GM12878 (cell line): ENCODE measurements at regions not wholly inside any gene's neighbourhood (a gene's known extent, or its start where the extent isn't known, plus 50 kb on each side); places are given as distances from the start of the nearest gene placed in this dataset.

ENCODE experiments used
- ATAC-seq: fragments of 200-7000 bp; cut with Tn5 transposase; 3 replicates; pipeline ENCODE4 v1.9.1; 2020; ENCODE audit warnings: mild to moderate bottlenecking, moderate library complexity
- BruUV-seq: library from RNA; stranded (reverse); fragments of 400-500 nt; replicated peaks from 2 replicates; lab custom pipeline; 2021; lab: Mats Ljungman, UMichigan
- CTCF ChIA-PET: fragments of 300-600 bp; sonication (Branson Sonifier 250); formaldehyde crosslinking; extraction: SDS; loops from one replicate; lab custom pipeline; 2021; ENCODE audit warnings: inconsistent platforms; lab: Yijun Ruan, JAX
- POLR2A ChIA-PET: fragments of 350-600 bp; formaldehyde crosslinking; extraction: SDS; loops from one replicate; lab custom pipeline; 2021; ENCODE audit warnings: inconsistent platforms; lab: Charles Lee
- RAD21 ChIA-PET: fragments of 300-600 bp; sonication (Branson Sonifier 250); formaldehyde crosslinking; loops from one replicate; lab custom pipeline; 2023; ENCODE audit warnings: antibody characterized with exemption; ENCODE audit not compliant: unreplicated experiment; lab: Charles Lee
- SMC1A ChIA-PET: fragments of 300-600 bp; sonication (Branson Sonifier 250); formaldehyde crosslinking; loops from one replicate; lab custom pipeline; 2023; ENCODE audit not compliant: unreplicated experiment, uncharacterized antibody; lab: Charles Lee
- DNase-seq: peaks from one replicate; pipeline ENCODE4 v3.0.0-alpha.2; 2011; ENCODE audit warnings: low read depth, low spot score
- FAIRE-seq: peaks from 3 replicates; lab custom pipeline; 2011; peaks lifted over from hg19 to GRCh38; lab: Jason Lieb, UNC
- H2AFZ ChIP-seq: 2 replicates; pipeline ENCODE4 v1.6.0; 2011; ENCODE audit warnings: low read depth, low read length, control low read depth; ENCODE audit not compliant: control insufficient read depth
- H3K27ac ChIP-seq: 2 replicates; pipeline ENCODE4 v1.5.1; 2011; ENCODE audit warnings: control low read depth; ENCODE audit not compliant: control insufficient read depth, insufficient read depth
- H3K27me3 ChIP-seq, 2 experiments: replicated peaks in 1 of 2; 2 replicates each; pipeline versions ENCODE4 v1.6.0 to v1.6.1; 2011; ENCODE audit warnings: low read length in 1 of 2; ENCODE audit not compliant: control insufficient read depth in 2 of 2, insufficient read depth in 2 of 2
- H3K36me3 ChIP-seq, 2 experiments: 2 replicates each; pipeline ENCODE4 v1.5.1; 2011; ENCODE audit warnings: low read length in 1 of 2; ENCODE audit not compliant: control insufficient read depth in 2 of 2, insufficient read depth in 2 of 2
- H3K4me1 ChIP-seq: 2 replicates; pipeline ENCODE4 v1.6.1; 2011; ENCODE audit warnings: mild to moderate bottlenecking, low read length, moderate library complexity, mixed read lengths; ENCODE audit not compliant: control insufficient read depth, insufficient read depth
- H3K4me2 ChIP-seq: 2 replicates; pipeline ENCODE4 v1.6.0; 2011; ENCODE audit warnings: control low read depth; ENCODE audit not compliant: control insufficient read depth, insufficient read depth
- H3K4me3 ChIP-seq: fragments of 200-600 bp; sonication (generic); 2 replicates; pipeline ENCODE4 v1.5.1; 2016
- H3K79me2 ChIP-seq: 2 replicates; pipeline ENCODE4 v1.6.0; 2011; ENCODE audit warnings: low read length; ENCODE audit not compliant: control insufficient read depth, insufficient read depth
- H3K9ac ChIP-seq: 2 replicates; pipeline ENCODE4 v1.8.0; 2011; ENCODE audit warnings: low read length, control low read depth, mixed read lengths; ENCODE audit not compliant: control insufficient read depth, insufficient read depth
- H3K9me3 ChIP-seq: replicated peaks from 3 replicates; pipeline ENCODE4 v1.5.1; 2011; ENCODE audit warnings: mild to moderate bottlenecking, low read length; ENCODE audit not compliant: control insufficient read depth, insufficient read depth
- H4K20me1 ChIP-seq: 2 replicates; pipeline ENCODE4 v1.6.0; 2011; ENCODE audit not compliant: control insufficient read depth, insufficient read depth
- BACH1 ChIP-seq: fragments of 450-650 bp; IDR thresholded peaks from 2 replicates; pipeline ENCODE4 v1.6.1; 2017; ENCODE audit warnings: mild to moderate bottlenecking, borderline replicate concordance
- BCLAF1 ChIP-seq: fragments of 450-650 bp; IDR thresholded peaks from 2 replicates; pipeline ENCODE4 v1.6.1; 2017; ENCODE audit warnings: antibody characterized with exemption, mild to moderate bottlenecking, moderate library complexity
- CBX3 ChIP-seq: fragments of 200-600 bp; sonication (generic); IDR thresholded peaks from 2 replicates; pipeline ENCODE4 v1.6.1; 2016; ENCODE audit warnings: low read depth, borderline replicate concordance
- EZH2 ChIP-seq: IDR thresholded peaks from 2 replicates; pipeline ENCODE4 v1.6.1; 2012; ENCODE audit warnings: low read depth, mild to moderate bottlenecking, control low read depth, inconsistent platforms, low read length, borderline replicate concordance; ENCODE audit not compliant: control insufficient read depth
- FOXK2 ChIP-seq: fragments of 450-650 bp; IDR thresholded peaks from 2 replicates; pipeline ENCODE4 v1.6.1; 2017; ENCODE audit warnings: mild to moderate bottlenecking, moderate library complexity
- MEF2A ChIP-seq: IDR thresholded peaks from 2 replicates; pipeline ENCODE4 v1.6.1; 2011; ENCODE audit warnings: low read depth, mild to moderate bottlenecking, low read length, moderate library complexity; ENCODE audit not compliant: insufficient read depth
- MTA3 ChIP-seq: IDR thresholded peaks from 2 replicates; pipeline ENCODE4 v1.6.1; 2012; ENCODE audit warnings: low read length, inconsistent platforms, borderline replicate concordance
- NFYB ChIP-seq: IDR thresholded peaks from 2 replicates; pipeline ENCODE4 v1.6.1; 2011; ENCODE audit warnings: low read depth, mild to moderate bottlenecking, low read length, improper control_type of control experiment, moderate library complexity; ENCODE audit not compliant: insufficient read depth
- POLR2AphosphoS2 ChIP-seq: IDR thresholded peaks from 2 replicates; pipeline ENCODE4 v1.6.1; 2011; ENCODE audit warnings: low read depth, mild to moderate bottlenecking, low read length, improper control_type of control experiment, moderate library complexity
- POU2F2 ChIP-seq: IDR thresholded peaks from 3 replicates; pipeline ENCODE4 v1.6.1; 2011; ENCODE audit warnings: low read depth, mild to moderate bottlenecking, low read length, borderline replicate concordance
- RAD51 ChIP-seq: fragments of 450-650 bp; IDR thresholded peaks from 2 replicates; pipeline ENCODE4 v1.6.1; 2016; ENCODE audit warnings: moderate library complexity, mild to moderate bottlenecking, inconsistent platforms
- RCOR1 ChIP-seq: conservative IDR thresholded peaks from 2 replicates; pipeline ENCODE4 v1.6.1; 2012; ENCODE audit warnings: low read depth, low read length, improper control_type of control experiment
- RELA ChIP-seq: fragments of 450-650 bp; IDR thresholded peaks from 2 replicates; pipeline ENCODE4 v1.8.0; 2014; ENCODE audit warnings: borderline replicate concordance; ENCODE audit not compliant: partially characterized antibody
- SRF ChIP-seq, 2 experiments: IDR thresholded peaks; 2 replicates each; pipeline ENCODE4 v1.6.1; 2011; ENCODE audit warnings: low read depth in 2 of 2, low read length in 2 of 2, mild to moderate bottlenecking in 1 of 2, moderate library complexity in 1 of 2
- TCF12 ChIP-seq: IDR thresholded peaks from 2 replicates; pipeline ENCODE4 v1.6.1; 2011; ENCODE audit warnings: low read depth, mild to moderate bottlenecking, low read length
- ZNF274 ChIP-seq: IDR thresholded peaks from one replicate; pipeline ENCODE4 v1.8.0; 2011; ENCODE audit not compliant: insufficient read length, insufficient read depth
- WGBS: methylation state at CpG from one replicate; pipeline ENCODE4 v1.1.6; 2016; ENCODE audit warnings: low lambda C conversion rate; ENCODE audit not compliant: insufficient replicate concordance, insufficient coverage; ENCODE audit errors: missing lambda C conversion rate; 5-methylcytosine and 5-hydroxymethylcytosine counted together
- in situ Hi-C: fragments of 300-500 bp; cut with MboI; formaldehyde crosslinking; loops from 9 replicates; pipeline ENCODE4 v1.14.3; 2018; ENCODE audit warnings: mixed read lengths
- intact Hi-C: fragments of 100-400 bp; cut with micrococcal nuclease; formaldehyde crosslinking; loops from one replicate; pipeline ENCODE4 v1.14.2; 2022; ENCODE audit not compliant: unreplicated experiment
- TF ChIP-seq, protein P1 (sequence below): fragments of 450-650 bp; formaldehyde crosslinking; IDR thresholded peaks from 2 replicates; pipeline ENCODE4 v1.4.0; 2020; ENCODE audit warnings: mild to moderate bottlenecking, moderate library complexity
- TF ChIP-seq, protein P2 (sequence below): IDR thresholded peaks from 2 replicates; pipeline ENCODE4 v1.6.1; 2011; ENCODE audit warnings: borderline replicate concordance, low read depth, mild to moderate bottlenecking, moderate library complexity, mixed read lengths, low read length; ENCODE audit not compliant: insufficient read depth; ENCODE audit errors: extremely low read length

DNA sequence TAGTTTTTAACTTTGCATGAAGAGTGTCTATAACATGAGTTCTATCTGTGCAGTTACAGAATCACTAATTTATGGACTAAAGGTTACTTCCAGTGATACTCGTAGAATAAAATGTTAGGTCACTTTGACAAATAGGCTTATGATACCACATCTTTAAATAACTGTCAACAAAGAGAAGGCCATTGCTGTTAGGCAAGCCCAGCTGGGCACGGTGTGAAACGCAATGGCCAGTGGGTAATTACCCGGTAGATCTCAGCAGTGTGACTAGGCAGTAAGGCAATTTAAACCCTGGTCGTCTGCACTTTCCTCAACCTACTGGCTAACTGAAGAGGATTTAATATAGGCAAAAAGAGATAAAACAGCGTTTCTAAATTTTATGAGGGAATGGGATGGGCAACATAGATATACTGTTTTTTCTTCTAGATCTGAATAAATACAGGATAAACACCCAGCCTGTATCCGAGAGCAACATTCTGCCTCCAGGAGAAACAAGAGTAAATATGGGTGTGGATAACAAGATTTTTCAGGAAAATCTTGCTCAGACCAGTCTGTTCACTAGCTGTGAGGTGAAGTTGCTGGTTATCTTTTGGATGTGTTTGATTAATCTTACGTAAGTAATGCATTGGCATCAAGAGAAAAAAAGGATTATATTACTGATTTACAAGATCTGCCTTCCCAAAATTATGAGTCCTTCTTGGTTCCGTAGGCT, 631.3 kb downstream of the EFNB2 start:
- ChIA-PET CTCF (no interaction called here), POLR2A (no interaction called here), RAD21 (no interaction called here), SMC1A (interaction anchor here (0.6 to 0.9 kb wide), 2 partner anchors 189 to 577 kb away, joined by 3 to 4 read pairs; no protein-coding TSS in a partner anchor)
- Histone ChIP-seq H3K36me3 (no peaks in the 10 kb centered on the region), H2AFZ (no peak overlapping the region), H3K79me2 (no peaks in the 10 kb centered on the region), H4K20me1 (no peaks in the 10 kb centered on the region), H3K4me1 (no peaks in the 10 kb centered on the region), H3K27ac (no peak overlapping the region), H3K9me3 (no peaks in the 10 kb centered on the region), H3K27me3 (no peaks in the 10 kb centered on the region), H3K4me2 (no peak overlapping the region), H3K4me3 (no peak overlapping the region), H3K9ac (no peak overlapping the region)
- no peak for ATAC-seq
- in situ Hi-C loops = no loop called here
- DNase-seq = no peak
- no TSS peak for BruUV-seq
- WGBS = 43% methylated on average over 9 of the region's 9 CpGs
- no peak for FAIRE-seq
- intact Hi-C loops = no loop called here
- TF ChIP-seq POLR2AphosphoS2 (no peak), RELA (no peak), SRF (IDR thresholded peaks at IDR 0.05; ENCODE audit: low read depth in 2 of 2, low read length in 2 of 2) (no peak), TCF12 (no peak), RAD51 (no peak), FOXK2 (no peak), NFYB (no peak), CBX3 (no peak), POU2F2 (no peak), ZNF274 (no peak), RCOR1 (no peak), EZH2 (no peak), BCLAF1 (no peak), MEF2A (no peak), BACH1 (no peak), MTA3 (no peak)
- TF ChIP-seq, protein P1, sequence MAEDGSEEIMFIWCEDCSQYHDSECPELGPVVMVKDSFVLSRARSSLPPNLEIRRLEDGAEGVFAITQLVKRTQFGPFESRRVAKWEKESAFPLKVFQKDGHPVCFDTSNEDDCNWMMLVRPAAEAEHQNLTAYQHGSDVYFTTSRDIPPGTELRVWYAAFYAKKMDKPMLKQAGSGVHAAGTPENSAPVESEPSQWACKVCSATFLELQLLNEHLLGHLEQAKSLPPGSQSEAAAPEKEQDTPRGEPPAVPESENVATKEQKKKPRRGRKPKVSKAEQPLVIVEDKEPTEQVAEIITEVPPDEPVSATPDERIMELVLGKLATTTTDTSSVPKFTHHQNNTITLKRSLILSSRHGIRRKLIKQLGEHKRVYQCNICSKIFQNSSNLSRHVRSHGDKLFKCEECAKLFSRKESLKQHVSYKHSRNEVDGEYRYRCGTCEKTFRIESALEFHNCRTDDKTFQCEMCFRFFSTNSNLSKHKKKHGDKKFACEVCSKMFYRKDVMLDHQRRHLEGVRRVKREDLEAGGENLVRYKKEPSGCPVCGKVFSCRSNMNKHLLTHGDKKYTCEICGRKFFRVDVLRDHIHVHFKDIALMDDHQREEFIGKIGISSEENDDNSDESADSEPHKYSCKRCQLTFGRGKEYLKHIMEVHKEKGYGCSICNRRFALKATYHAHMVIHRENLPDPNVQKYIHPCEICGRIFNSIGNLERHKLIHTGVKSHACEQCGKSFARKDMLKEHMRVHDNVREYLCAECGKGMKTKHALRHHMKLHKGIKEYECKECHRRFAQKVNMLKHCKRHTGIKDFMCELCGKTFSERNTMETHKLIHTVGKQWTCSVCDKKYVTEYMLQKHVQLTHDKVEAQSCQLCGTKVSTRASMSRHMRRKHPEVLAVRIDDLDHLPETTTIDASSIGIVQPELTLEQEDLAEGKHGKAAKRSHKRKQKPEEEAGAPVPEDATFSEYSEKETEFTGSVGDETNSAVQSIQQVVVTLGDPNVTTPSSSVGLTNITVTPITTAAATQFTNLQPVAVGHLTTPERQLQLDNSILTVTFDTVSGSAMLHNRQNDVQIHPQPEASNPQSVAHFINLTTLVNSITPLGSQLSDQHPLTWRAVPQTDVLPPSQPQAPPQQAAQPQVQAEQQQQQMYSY (CRISPR knock-in tag) = no peak
- TF ChIP-seq, protein P2, sequence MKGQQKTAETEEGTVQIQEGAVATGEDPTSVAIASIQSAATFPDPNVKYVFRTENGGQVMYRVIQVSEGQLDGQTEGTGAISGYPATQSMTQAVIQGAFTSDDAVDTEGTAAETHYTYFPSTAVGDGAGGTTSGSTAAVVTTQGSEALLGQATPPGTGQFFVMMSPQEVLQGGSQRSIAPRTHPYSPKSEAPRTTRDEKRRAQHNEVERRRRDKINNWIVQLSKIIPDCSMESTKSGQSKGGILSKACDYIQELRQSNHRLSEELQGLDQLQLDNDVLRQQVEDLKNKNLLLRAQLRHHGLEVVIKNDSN = no peak
